ENCODE measurements at regions not wholly inside any gene's neighbourhood (a gene's known extent, or its start where the extent isn't known, plus 50 kb on each side); places are given as distances from the start of the nearest gene placed in this dataset.
"Not testable (repeated sequence)": the region's sequence is repeated elsewhere in the genome, so short reads cannot be mapped to it uniquely, and the experiment has no call there.

- H3K27ac ChIP-seq: no peak overlapping the region
- no peak for DNase-seq (ENCODE audit: low read depth, low spot score)
Measured at GRCh38 chr2:209138079-209138478, 285.8 kb upstream of the MAP2 start.

- peak overlapping the region; percentile 90 for H3K27ac ChIP-seq
- peak; percentile 33 for DNase-seq (ENCODE audit: low read depth, low spot score)
Measured at GRCh38 chr2:209141142-209141541, 282.7 kb upstream of the MAP2 start.

- no peak for DNase-seq (ENCODE audit: low read depth, low spot score)
- H3K27ac ChIP-seq: peak overlapping the region; percentile 90
Measured at GRCh38 chr2:209141818-209142217, 282.0 kb upstream of the MAP2 start.

GRCh38 chr2:209145220-209145691 is 278.6 kb upstream of the MAP2 start:
- not testable (repeated sequence) for H3K27ac ChIP-seq; DNase-seq (ENCODE audit: low read depth, low spot score)

DNA sequence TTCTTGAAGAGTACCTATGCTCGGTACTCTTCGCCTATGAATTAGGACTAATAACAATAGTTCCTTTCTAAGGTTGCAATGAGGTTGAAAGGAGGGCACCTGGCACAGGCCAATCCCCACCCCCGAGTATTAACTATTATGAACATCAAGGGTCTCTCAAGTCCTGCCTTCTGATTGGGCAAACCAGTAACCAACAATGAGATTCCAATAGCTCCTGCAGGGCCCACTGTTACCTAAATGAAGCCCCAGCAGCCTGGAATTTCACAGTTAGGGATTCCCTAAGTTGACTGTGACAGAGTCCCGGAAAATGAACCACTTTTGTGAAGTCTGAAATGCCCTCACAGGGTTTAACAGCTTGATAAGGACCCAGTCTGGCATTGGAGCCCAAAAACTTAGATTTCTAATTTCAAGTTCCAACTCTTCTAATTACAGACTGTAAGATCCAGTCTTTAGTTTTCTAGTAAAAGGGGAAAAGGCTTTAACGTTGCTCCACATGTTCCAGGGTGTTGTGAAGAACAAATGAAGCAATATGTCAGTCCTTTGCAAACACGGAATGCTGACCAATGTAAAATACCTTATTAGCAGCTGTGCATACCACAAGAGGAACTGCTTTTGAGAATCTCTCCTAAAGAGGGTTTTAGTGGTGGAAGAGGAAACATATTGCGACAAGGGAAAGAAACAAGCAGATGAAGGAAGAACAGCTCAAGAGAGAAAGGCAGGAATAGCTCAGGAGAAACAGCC is 277.7 kb upstream of the MAP2 start:
- no peak for DNase-seq (ENCODE audit: low read depth, low spot score)
- no peak overlapping the region for H3K27ac ChIP-seq

DNA sequence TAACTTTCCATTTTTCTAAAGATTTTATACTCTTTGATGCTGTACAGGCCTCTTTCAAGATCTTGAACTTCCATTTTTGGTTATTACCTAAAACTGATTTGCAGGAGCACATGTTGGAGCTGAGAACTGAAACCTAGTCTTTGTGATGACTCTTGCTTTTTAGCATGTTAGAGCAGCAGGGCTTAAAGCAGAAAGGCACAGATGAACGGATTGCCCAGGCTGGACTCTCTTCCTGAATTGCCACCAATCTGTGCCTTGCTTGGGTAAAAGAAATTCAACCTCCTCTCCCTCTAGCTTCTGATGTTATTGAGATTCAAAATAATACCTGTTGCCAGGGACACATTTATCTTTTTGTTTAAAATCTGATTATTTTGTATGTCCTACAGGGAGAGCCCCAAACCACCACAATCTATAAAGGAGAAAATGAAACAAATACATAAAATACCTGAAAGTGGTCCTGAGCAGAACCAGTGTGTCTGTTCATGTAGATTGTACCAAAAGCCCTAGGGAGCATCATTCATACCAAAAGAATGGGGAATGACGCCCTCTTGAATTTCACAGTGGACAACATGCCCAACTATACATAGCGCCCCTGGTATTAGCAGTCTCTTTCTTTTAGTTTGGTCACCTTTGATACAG is 277.0 kb upstream of the MAP2 start:
- no peak for DNase-seq (ENCODE audit: low read depth, low spot score)
- no peak overlapping the region for H3K27ac ChIP-seq

DNA sequence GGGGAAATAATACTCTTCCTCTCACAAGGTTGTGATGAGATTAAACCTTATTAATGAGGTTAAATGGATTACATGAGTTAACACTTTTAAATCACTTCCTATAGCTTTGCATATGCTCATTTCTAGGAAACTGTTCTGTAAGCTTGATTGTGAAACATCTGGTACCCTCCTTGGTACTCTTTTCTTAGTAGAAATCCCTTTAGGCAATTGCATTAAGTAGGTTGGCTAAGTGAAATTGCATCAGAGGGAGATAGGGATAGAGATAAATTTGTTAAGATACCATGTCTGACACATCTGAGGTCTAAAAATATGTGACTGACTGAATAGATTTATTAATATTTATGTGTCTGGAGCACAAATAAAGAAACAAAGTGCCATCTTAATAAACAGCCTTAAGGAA is 275.9 kb upstream of the MAP2 start:
- H3K27ac ChIP-seq: no peak overlapping the region
- no peak for DNase-seq (ENCODE audit: low read depth, low spot score)

- DNase-seq (ENCODE audit: low read depth, low spot score): no peak
- H3K27ac ChIP-seq: no peak overlapping the region
Measured at GRCh38 chr2:209160800-209161588, 262.9 kb upstream of the MAP2 start.

DNA sequence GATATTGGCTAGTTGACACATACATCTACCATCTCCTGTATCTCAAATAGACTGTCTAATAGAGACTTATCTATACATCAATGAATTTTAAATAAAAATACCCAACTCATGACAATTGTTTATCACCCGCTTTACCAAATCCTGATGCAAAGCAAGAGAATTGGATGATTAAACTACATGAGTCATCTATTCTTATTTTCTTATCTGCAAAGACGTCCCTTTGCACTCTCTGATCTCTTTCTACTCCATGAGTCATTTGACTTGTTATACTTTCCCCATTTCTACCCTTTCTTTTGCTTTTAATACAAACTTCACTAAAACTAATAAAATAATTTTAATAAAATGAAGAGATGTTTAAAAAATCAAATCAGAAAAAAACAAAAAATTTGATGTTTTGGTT is 261.7 kb upstream of the MAP2 start:
- DNase-seq (ENCODE audit: low read depth, low spot score): no peak
- H3K27ac ChIP-seq: no peak overlapping the region

GRCh38 chr2:209181984-209182383 is 241.9 kb upstream of the MAP2 start:
- no peak for DNase-seq (ENCODE audit: low read depth, low spot score)
- no peak overlapping the region for H3K27ac ChIP-seq

DNA sequence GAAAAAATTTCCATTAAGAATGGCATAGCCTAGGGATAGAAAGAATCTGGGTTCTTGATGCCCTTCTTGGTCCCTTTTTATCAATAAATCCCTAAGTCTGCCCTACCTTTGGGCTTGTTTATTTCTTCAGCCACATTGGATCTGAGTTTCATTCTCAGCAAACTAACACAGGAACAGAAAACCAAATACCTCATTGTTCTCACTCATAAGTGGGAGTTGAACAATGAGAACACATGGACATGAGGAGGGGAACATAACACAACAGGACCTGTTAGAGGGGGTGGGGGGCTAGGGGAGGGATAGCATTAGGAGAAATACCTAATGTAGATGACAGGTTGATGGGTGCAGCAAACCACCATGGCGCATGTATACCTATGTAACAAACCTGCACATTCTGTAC is 237.0 kb upstream of the MAP2 start:
- H3K27ac ChIP-seq; DNase-seq (ENCODE audit: low read depth, low spot score): not testable (repeated sequence)

DNA sequence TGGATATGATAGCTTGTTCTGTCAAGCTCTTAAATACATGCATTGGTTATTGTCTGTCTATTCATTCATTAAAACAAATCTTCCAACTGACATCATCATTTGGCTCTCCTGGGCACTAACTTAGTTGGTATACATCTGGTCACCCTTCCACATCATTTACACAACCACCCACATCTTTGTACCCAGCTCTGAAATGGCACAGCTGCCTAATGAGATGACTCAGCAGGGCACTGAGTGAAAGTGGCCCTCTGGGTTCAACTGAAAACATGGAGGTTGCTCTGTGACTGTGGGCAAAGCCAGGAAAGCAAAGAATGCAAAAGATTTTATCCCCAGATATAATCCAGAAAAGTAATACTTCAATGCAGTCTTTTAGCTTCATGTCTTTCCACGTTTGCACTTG is 234.0 kb upstream of the MAP2 start:
- no peak for DNase-seq (ENCODE audit: low read depth, low spot score)
- no peak overlapping the region for H3K27ac ChIP-seq

DNA sequence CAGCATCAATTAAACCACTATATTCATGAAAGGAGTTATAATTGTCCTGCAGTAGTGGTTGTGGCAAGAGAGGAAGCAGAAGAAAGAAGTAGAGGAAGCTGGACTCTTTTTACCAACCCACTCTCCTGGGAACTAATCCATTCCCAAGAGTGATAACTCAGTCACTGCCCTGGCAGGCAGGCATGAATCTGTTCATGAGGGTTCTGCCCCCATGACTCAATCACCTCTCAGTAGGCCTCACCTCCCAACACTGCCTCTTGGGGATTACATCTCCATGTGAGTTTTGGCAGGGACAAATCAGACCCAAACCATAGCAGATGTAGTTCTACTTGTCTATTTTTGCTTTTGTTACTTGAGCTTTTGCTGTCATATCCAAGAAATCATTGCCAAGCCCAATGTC is 232.7 kb upstream of the MAP2 start:
- H3K27ac ChIP-seq: peak overlapping the region; percentile 12
- DNase-seq (ENCODE audit: low read depth, low spot score): no peak

GRCh38 chr2:209194717-209195116 is 229.1 kb upstream of the MAP2 start:
- DNase-seq (ENCODE audit: low read depth, low spot score): no peak
- no peak overlapping the region for H3K27ac ChIP-seq

DNA sequence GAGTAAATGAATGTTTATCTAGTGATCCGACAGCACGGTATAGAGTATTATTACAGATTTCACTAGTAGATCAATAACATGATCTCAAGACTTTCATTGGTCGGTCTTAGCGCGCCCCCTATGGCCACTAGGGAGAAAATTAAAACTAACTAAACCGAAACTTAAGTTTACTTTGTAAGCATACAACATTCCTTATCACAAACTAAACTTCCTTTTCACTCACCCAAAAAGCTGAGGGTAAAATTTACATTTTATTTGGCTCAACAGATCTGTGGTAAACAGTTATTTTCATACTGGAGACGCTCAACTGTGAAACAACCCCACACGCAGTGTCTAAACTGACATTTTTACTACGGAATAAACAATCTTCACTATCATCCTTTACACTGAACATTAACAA is 215.6 kb upstream of the MAP2 start:
- H3K27ac ChIP-seq: no peak overlapping the region
- no peak for DNase-seq (ENCODE audit: low read depth, low spot score)

DNA sequence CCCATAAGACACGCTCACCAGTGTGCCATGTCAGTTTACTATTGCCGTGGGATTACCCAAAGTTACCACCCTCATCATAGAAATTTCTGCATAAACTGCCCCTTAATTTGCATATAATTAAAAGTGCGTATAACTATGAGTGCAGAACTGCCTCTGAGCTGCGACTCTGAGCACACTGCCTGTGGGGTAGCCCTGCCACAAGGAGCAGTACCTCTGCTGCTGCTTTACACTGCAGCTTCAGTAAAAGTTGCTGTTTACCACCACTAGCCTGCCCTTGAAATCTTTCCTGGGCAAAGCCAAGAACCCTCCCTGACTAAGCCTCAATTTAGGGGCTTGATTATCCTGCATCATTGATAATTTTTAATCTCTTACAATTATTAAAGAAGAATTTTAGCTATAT is 213.9 kb upstream of the MAP2 start:
- no peak overlapping the region for H3K27ac ChIP-seq
- no peak for DNase-seq (ENCODE audit: low read depth, low spot score)

- no peak overlapping the region for H3K27ac ChIP-seq
- no peak for DNase-seq (ENCODE audit: low read depth, low spot score)
Measured at GRCh38 chr2:209230560-209230959, 193.3 kb upstream of the MAP2 start.

- DNase-seq (ENCODE audit: low read depth, low spot score): no peak
- no peak overlapping the region for H3K27ac ChIP-seq
Measured at GRCh38 chr2:209236377-209236776, 187.5 kb upstream of the MAP2 start.

DNA sequence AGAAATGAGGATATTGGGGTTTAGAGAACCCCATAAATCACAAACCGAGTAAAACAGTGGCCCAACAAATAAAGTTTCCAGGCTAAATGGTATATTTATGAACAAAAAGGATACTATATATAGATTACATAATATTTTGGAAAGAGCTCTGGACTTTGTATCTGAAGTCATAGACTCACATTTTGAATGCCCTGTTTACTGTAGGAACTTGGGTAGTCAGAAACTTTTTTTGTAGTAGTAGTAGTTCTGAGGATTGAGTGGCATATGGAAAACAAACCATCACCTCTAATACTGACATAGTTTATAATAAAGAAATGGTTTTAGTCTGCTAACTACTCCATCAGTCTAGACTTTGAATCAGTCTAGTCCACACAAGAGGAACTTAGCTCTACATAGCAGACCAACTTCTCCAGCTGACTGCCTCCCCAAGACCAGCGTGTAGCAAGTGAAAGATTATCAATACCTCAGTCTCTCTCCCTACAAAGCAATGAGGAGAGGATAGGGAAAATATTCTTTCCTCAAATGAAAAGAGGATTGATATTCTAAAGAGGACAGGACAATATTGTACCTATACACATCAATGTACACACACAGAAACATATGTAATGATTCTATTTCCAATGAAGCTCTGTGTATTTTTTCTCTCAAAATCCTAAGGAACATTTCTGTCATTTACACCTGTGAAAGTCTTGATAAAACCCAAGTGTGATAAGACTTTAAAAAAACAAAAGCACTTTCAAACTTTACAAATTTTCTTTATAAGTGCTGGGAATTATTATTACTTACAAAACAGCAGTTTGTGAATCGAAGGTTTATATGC is 184.9 kb upstream of the MAP2 start:
- DNase-seq (ENCODE audit: low read depth, low spot score): no peak

GRCh38 chr2:209239585-209239938 is 184.3 kb upstream of the MAP2 start:
- no peak for DNase-seq (ENCODE audit: low read depth, low spot score)
- no peak overlapping the region for H3K27ac ChIP-seq

More for the DNA sequence above, 184.9 kb upstream of the MAP2 start:
- H3K27ac ChIP-seq: no peak overlapping the region
